Vagina (tissue), 2 donors: ENCODE measurements at regions not wholly inside any gene's neighbourhood (a gene's known extent, or its start where the extent isn't known, plus 50 kb on each side); places are given as distances from the start of the nearest gene placed in this dataset.

Experiments used
- POLR2A ChIP-seq, 2 donors: fragments of 450-650 bp; IDR thresholded peaks; one replicate each; pipeline ENCODE4 v1.6.1; 2017; ENCODE audit warnings: antibody characterized with exemption in 2 of 2, mild to moderate bottlenecking in 2 of 2, moderate library complexity in 2 of 2
- POLR2AphosphoS5 ChIP-seq, 2 donors: sonication (generic); formaldehyde crosslinking; IDR thresholded peaks; one replicate each; pipeline ENCODE4 v1.9.0; 2017; ENCODE audit warnings: antibody characterized with exemption in 2 of 2, mild to moderate bottlenecking in 2 of 2, low read depth in 1 of 2; ENCODE audit not compliant: insufficient read depth in 1 of 2
- TF ChIP-seq, protein P1 (sequence below), 3 experiments: fragments of 450-650 bp in 2 of 3; fragments of 200-600 bp in 1 of 3; sonication (generic) in 1 of 3; IDR thresholded peaks; one replicate each; pipeline ENCODE4 v1.5.1; 2017 to 2019; ENCODE audit warnings: antibody characterized with exemption in 3 of 3, mild to moderate bottlenecking in 2 of 3, moderate library complexity in 2 of 3

DNA sequence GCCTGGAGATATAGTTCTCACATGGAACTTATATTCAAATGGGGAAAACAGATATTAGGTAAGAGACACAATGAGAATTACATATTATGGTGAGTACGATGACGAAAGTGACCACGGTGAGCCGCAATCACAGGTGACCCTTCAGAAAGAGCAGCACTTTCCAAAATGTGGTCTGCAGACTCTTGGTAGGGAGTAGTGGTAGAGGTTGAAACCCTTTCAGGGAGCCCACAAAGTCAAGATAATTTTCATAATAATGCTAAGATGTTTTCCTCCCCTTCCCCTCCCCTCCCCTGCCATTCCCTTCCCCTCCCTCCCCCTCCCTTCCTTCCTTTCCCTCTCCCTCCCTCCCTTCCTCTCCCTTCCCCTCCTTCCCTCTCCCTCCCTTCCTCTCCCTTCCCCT is 83.5 kb upstream of the AKT3 start:
- TF ChIP-seq POLR2A (IDR thresholded peaks at IDR 0.05) (no peak), POLR2AphosphoS5 (IDR thresholded peaks at IDR 0.05; ENCODE audit: insufficient read depth in 1 of 2, low read depth in 1 of 2) (no peak)
- TF ChIP-seq, protein P1, sequence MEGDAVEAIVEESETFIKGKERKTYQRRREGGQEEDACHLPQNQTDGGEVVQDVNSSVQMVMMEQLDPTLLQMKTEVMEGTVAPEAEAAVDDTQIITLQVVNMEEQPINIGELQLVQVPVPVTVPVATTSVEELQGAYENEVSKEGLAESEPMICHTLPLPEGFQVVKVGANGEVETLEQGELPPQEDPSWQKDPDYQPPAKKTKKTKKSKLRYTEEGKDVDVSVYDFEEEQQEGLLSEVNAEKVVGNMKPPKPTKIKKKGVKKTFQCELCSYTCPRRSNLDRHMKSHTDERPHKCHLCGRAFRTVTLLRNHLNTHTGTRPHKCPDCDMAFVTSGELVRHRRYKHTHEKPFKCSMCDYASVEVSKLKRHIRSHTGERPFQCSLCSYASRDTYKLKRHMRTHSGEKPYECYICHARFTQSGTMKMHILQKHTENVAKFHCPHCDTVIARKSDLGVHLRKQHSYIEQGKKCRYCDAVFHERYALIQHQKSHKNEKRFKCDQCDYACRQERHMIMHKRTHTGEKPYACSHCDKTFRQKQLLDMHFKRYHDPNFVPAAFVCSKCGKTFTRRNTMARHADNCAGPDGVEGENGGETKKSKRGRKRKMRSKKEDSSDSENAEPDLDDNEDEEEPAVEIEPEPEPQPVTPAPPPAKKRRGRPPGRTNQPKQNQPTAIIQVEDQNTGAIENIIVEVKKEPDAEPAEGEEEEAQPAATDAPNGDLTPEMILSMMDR (IDR thresholded peaks at IDR 0.05), result no peak
